CD14-positive monocyte (primary cell): ENCODE measurements at regions not wholly inside any gene's neighbourhood (a gene's known extent, or its start where the extent isn't known, plus 50 kb on each side); places are given as distances from the start of the nearest gene placed in this dataset.

Experiments used
- DNase-seq, 3 donors: peaks; one replicate each; pipeline ENCODE4 v3.0.0-alpha.2; 2011 to 2022
- H2AFZ ChIP-seq: 2 replicates; pipeline ENCODE4 v1.6.0; 2012; ENCODE audit warnings: mild to moderate bottlenecking, low read depth, low read length, inconsistent platforms; ENCODE audit not compliant: insufficient read depth, poor library complexity, severe bottlenecking
- H3K27ac ChIP-seq, 2 donors: 1 replicate in 1 of 2; 2 replicates in 1 of 2; pipeline ENCODE4 v1.5.1; 2012 to 2013; ENCODE audit warnings: low read length in 2 of 2, control low read depth in 1 of 2, inconsistent platforms in 1 of 2, low read depth in 1 of 2, mild to moderate bottlenecking in 1 of 2
- H3K27me3 ChIP-seq, 2 donors: one replicate each; pipeline versions ENCODE4 v1.6.0 to v1.6.1; 2011 to 2013; ENCODE audit warnings: low read length in 2 of 2; ENCODE audit not compliant: control insufficient read depth in 2 of 2, insufficient read depth in 2 of 2
- H3K36me3 ChIP-seq, 2 donors: replicated peaks in 1 of 2; 1 replicate in 1 of 2; 2 replicates in 1 of 2; pipeline versions ENCODE4 v1.5.1 to v1.6.1; 2012 to 2013; ENCODE audit warnings: low read length in 2 of 2, control low read depth in 1 of 2, inconsistent platforms in 1 of 2, mild to moderate bottlenecking in 1 of 2; ENCODE audit not compliant: insufficient read depth in 2 of 2, control insufficient read depth in 1 of 2
- H3K4me1 ChIP-seq, 2 donors: 1 replicate in 1 of 2; 2 replicates in 1 of 2; pipeline versions ENCODE4 v1.5.1 to v1.6.1; 2012 to 2013; ENCODE audit warnings: low read length in 2 of 2, control low read depth in 1 of 2, inconsistent platforms in 1 of 2, mild to moderate bottlenecking in 1 of 2, moderate library complexity in 1 of 2; ENCODE audit not compliant: insufficient read depth in 2 of 2, control insufficient read depth in 1 of 2
- H3K4me2 ChIP-seq: replicated peaks from 2 replicates; pipeline ENCODE3; 2012; ENCODE audit warnings: low read length, moderate library complexity, mild to moderate bottlenecking; ENCODE audit not compliant: poor library complexity, severe bottlenecking; ENCODE audit errors: extremely low read depth
- H3K4me3 ChIP-seq, 3 experiments: fragments of 200-600 bp in 1 of 3; sonication (generic) in 1 of 3; replicated peaks in 1 of 3; 1 replicate in 2 of 3; 2 replicates in 1 of 3; pipeline ENCODE4 v1.5.1; 2011 to 2013; ENCODE audit warnings: low read length in 3 of 3, mild to moderate bottlenecking in 3 of 3, control low read depth in 2 of 3, low read depth in 2 of 3, inconsistent platforms in 1 of 3, moderate library complexity in 1 of 3
- H3K79me2 ChIP-seq: 2 replicates; pipeline ENCODE4 v1.6.0; 2012; ENCODE audit warnings: mild to moderate bottlenecking, control low read depth, inconsistent platforms, low read length, moderate library complexity; ENCODE audit not compliant: insufficient read depth
- H3K9ac ChIP-seq: 2 replicates; pipeline ENCODE4 v1.6.0; 2017; ENCODE audit warnings: low read length, mild to moderate bottlenecking; ENCODE audit not compliant: insufficient read depth, poor library complexity, severe bottlenecking
- H3K9me3 ChIP-seq, 2 donors: replicated peaks in 1 of 2; 1 replicate in 1 of 2; 2 replicates in 1 of 2; pipeline versions ENCODE4 v1.5.1 to v1.6.1; 2012 to 2013; ENCODE audit warnings: low read length in 2 of 2, control low read depth in 1 of 2; ENCODE audit not compliant: control insufficient read depth in 1 of 2, insufficient read depth in 1 of 2
- H4K20me1 ChIP-seq: 2 replicates; pipeline ENCODE4 v1.6.0; 2012; ENCODE audit warnings: mild to moderate bottlenecking, low read length, control low read depth, moderate library complexity; ENCODE audit not compliant: insufficient read depth
- H3K27ac Mint-ChIP-seq, 7 donors: one replicate each; pipeline ENCODE4 v1.8.0; 2020; ENCODE audit warnings: mild to moderate bottlenecking in 7 of 7, mixed read lengths in 7 of 7, moderate library complexity in 6 of 7, inconsistent platforms in 2 of 7
- H3K27me3 Mint-ChIP-seq, 3 donors: one replicate each; pipeline ENCODE4 v1.8.0; 2021 to 2022; ENCODE audit warnings: low read depth in 3 of 3, mild to moderate bottlenecking in 3 of 3, mixed read lengths in 3 of 3, moderate library complexity in 3 of 3, inconsistent platforms in 1 of 3
- H3K36me3 Mint-ChIP-seq, 2 donors: one replicate each; pipeline ENCODE4 v1.8.0; 2020; ENCODE audit warnings: mixed read lengths in 2 of 2, inconsistent platforms in 1 of 2, mild to moderate bottlenecking in 1 of 2
- H3K4me1 Mint-ChIP-seq: one replicate; pipeline ENCODE4 v1.8.0; 2020; ENCODE audit warnings: mild to moderate bottlenecking, mixed read lengths
- H3K4me3 Mint-ChIP-seq, 2 donors: one replicate each; pipeline ENCODE4 v1.8.0; 2020; ENCODE audit warnings: mild to moderate bottlenecking in 2 of 2, mixed read lengths in 2 of 2, moderate library complexity in 1 of 2
- H3K9me3 Mint-ChIP-seq, 7 donors: one replicate each; pipeline ENCODE4 v1.8.0; 2020 to 2022; ENCODE audit warnings: mixed read lengths in 7 of 7, mild to moderate bottlenecking in 6 of 7, moderate library complexity in 6 of 7, inconsistent platforms in 2 of 7
- CTCF ChIP-seq: fragments of 200-600 bp; IDR thresholded peaks from one replicate; pipeline ENCODE4 v1.8.0; 2022; ENCODE audit warnings: antibody characterized with exemption, mild to moderate bottlenecking
- WGBS: methylation state at CpG from one replicate; pipeline ENCODE4 v1.1.5; 2013; ENCODE audit warnings: missing lambda C conversion rate; ENCODE audit not compliant: insufficient coverage; 5-methylcytosine and 5-hydroxymethylcytosine counted together
- intact Hi-C, 2 donors: fragments of 100-400 bp; cut with micrococcal nuclease; formaldehyde crosslinking; loops; one replicate each; pipeline versions ENCODE4 v1.15.0 to v1.15.1; 2023

DNA sequence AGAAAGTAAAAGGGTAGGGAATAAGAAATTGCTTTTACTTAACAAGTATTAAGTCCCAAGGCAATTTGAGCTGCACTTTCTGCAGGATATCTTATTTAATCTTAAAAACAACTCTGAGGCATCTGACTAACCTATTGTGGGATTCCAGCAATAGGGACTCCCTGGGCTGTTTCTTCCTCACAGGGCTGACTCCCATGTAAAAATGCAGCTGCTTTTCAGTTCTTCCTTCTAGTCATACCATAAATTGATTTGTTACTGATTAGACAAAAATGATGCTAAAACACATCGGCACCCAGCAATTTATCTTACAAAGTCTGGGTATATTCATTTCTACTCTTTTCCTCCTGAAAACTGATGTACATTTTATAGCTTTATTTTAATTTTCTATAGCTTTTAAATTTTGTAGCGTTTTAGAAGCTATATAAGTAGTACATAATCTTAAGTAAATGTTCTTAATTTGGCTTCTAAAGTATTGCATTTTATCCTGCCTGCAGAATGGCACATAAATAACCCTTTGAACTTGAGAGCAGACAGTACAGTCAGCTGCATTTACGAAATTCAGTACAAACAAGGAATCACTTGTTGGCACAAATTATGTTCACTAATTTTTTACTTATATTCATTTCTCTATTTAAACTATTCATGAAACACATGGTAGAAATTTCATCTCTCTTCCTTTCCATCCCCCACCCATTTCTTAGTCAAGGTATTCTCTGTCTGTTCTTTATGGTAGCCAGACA is 102.4 kb upstream of the FRY start:
- H4K20me1 ChIP-seq: no peaks in the 10 kb centered on the region
- H3K9me3 ChIP-seq: no peaks in the 10 kb centered on the region
- no CpG with 5 or more reads among the region's 3 CpGs for WGBS
- H3K4me1 Mint-ChIP-seq: peaks cover 26% of the 10 kb centered on the region
- H3K9ac ChIP-seq: no peak overlapping the region
- intact Hi-C loops: no loop called here
- H3K27me3 ChIP-seq: no peaks in the 10 kb centered on the region
- H3K9me3 Mint-ChIP-seq: peaks cover 0 to 2% (median 0%) of the 10 kb centered on the region in 7 donors
- H3K36me3 ChIP-seq: peaks cover 0 to 7% of the 10 kb centered on the region in 2 donors
- TF ChIP-seq CTCF: no peak
- H3K27ac Mint-ChIP-seq: no peak overlapping the region
- H3K27ac ChIP-seq: no peak overlapping the region
- no peak overlapping the region for H3K4me3 ChIP-seq
- H3K4me3 Mint-ChIP-seq: no peak overlapping the region
- no peak overlapping the region for H2AFZ ChIP-seq
- H3K36me3 Mint-ChIP-seq: peaks cover 2 to 11% of the 10 kb centered on the region in 2 donors
- peaks cover 0 to 2% (median 0%) of the 10 kb centered on the region in 3 donors for H3K27me3 Mint-ChIP-seq
- H3K4me1 ChIP-seq: peaks cover 30 to 37% of the 10 kb centered on the region in 2 donors
- no peaks in the 10 kb centered on the region for H3K79me2 ChIP-seq
- no peak overlapping the region for H3K4me2 ChIP-seq
- no peak for DNase-seq

DNA sequence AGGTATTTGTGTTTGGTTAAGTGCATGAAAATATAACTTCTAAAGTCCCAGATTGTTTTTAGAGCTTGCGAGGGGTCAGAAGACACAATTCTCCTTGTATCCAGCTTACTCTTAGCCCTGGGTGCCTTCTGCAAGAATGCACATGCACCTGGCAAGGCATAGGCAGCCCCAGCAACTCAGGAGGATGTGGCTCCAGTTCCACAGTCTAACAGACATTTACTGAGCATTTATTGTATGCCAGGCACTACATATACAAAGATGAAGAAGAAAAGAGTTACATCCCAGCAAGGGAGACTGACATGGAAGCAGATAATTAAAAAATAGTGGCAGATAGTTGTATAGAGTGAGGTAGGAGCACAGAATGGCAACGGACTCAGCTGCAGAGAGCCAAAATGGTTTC is 101.1 kb upstream of the FRY start:
- no peak overlapping the region for H3K4me2 ChIP-seq

More for the DNA sequence above, 101.1 kb upstream of the FRY start:
- intact Hi-C loops: no loop called here
- Histone ChIP-seq H3K4me1 (peaks cover 30 to 37% of the 10 kb centered on the region in 2 donors), H3K4me3 (no peak overlapping the region), H3K36me3 (peaks cover 0 to 7% of the 10 kb centered on the region in 2 donors), H3K79me2 (no peaks in the 10 kb centered on the region), H3K27ac (no peak overlapping the region), H3K9me3 (no peaks in the 10 kb centered on the region), H2AFZ (no peak overlapping the region), H3K27me3 (no peaks in the 10 kb centered on the region), H3K9ac (no peak overlapping the region), H4K20me1 (no peaks in the 10 kb centered on the region)
- H3K9me3 Mint-ChIP-seq: peaks cover 0 to 2% (median 0%) of the 10 kb centered on the region in 7 donors
- TF ChIP-seq CTCF: no peak
- H3K4me1 Mint-ChIP-seq: peaks cover 18% of the 10 kb centered on the region
- WGBS: 80% methylated on average over 2 of the region's 2 CpGs
- DNase-seq: no peak
- H3K36me3 Mint-ChIP-seq: peaks cover 2 to 12% of the 10 kb centered on the region in 2 donors
- H3K4me3 Mint-ChIP-seq: no peak overlapping the region
- H3K27ac Mint-ChIP-seq: no peak overlapping the region
- peaks cover 0 to 2% (median 1%) of the 10 kb centered on the region in 3 donors for H3K27me3 Mint-ChIP-seq
